GM12892 (cell line): ENCODE measurements at regions not wholly inside any gene's neighbourhood (a gene's known extent, or its start where the extent isn't known, plus 50 kb on each side); places are given as distances from the start of the nearest gene placed in this dataset.

ENCODE experiments used
- POLR2A ChIP-seq: IDR thresholded peaks from 2 replicates; pipeline ENCODE4 v1.6.1; 2011; ENCODE audit warnings: low read depth, low read length, control low read depth
- TAF1 ChIP-seq: IDR thresholded peaks from 2 replicates; pipeline ENCODE4 v1.6.1; 2011; ENCODE audit warnings: low read depth, mild to moderate bottlenecking, control low read depth, low read length, borderline replicate concordance

- no peak for TF ChIP-seq POLR2A
- no peak for TF ChIP-seq TAF1
These were observed 1174.9 kb downstream of the BRD1 start for GRCh38 chr22:48652796-48653195.
